ENCODE measurements at regions not wholly inside any gene's neighbourhood (a gene's known extent, or its start where the extent isn't known, plus 50 kb on each side); places are given as distances from the start of the nearest gene placed in this dataset.
"Not testable (repeated sequence)": the region's sequence is repeated elsewhere in the genome, so short reads cannot be mapped to it uniquely, and the experiment has no call there.

DNA sequence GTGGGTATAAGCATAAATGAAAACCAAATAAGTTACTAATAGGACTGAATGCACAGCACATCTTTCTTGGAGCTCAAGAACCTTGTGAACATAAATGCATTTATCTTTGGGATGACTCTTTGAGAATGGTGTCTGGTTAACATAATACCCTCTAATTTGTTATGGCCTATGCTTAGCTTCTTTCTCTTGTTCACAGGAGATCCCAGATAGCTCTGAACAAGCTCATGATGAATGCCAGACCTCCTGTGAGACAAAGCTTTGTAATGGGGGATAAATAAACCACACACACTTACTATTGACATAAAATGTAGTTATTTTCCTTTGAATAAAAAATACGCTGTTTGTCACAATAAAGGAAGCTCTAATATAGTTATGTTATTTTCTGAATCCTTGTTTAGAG is 111.5 kb downstream of the PSAT1 start:
- no peak overlapping the region for H3K4me3 ChIP-seq (replicated peaks; ENCODE audit: low read depth, low read length)
- no peak for DNase-seq (ENCODE audit: low read depth)
- TF ChIP-seq, protein P1, sequence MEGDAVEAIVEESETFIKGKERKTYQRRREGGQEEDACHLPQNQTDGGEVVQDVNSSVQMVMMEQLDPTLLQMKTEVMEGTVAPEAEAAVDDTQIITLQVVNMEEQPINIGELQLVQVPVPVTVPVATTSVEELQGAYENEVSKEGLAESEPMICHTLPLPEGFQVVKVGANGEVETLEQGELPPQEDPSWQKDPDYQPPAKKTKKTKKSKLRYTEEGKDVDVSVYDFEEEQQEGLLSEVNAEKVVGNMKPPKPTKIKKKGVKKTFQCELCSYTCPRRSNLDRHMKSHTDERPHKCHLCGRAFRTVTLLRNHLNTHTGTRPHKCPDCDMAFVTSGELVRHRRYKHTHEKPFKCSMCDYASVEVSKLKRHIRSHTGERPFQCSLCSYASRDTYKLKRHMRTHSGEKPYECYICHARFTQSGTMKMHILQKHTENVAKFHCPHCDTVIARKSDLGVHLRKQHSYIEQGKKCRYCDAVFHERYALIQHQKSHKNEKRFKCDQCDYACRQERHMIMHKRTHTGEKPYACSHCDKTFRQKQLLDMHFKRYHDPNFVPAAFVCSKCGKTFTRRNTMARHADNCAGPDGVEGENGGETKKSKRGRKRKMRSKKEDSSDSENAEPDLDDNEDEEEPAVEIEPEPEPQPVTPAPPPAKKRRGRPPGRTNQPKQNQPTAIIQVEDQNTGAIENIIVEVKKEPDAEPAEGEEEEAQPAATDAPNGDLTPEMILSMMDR (IDR thresholded peaks at IDR 0.05; ENCODE audit: low read length, missing control alignments), result no peak

GRCh38 chr9:78409928-78410510 is 113.1 kb downstream of the PSAT1 start:
- DNase-seq (ENCODE audit: low read depth); H3K4me3 ChIP-seq (replicated peaks; ENCODE audit: low read depth, low read length): not testable (repeated sequence)

GRCh38 chr9:78422309-78422708 is 125.4 kb downstream of the PSAT1 start:
- H3K4me3 ChIP-seq (replicated peaks; ENCODE audit: low read depth, low read length), result no peak overlapping the region
- TF ChIP-seq, protein P1 (IDR thresholded peaks at IDR 0.05; ENCODE audit: low read length, missing control alignments), result no peak
- no peak for DNase-seq (ENCODE audit: low read depth)

GRCh38 chr9:78424299-78424698 is 127.4 kb downstream of the PSAT1 start:
- TF ChIP-seq, protein P1 (IDR thresholded peaks at IDR 0.05; ENCODE audit: low read length, missing control alignments), result no peak
- DNase-seq (ENCODE audit: low read depth), result no peak
- no peak overlapping the region for H3K4me3 ChIP-seq (replicated peaks; ENCODE audit: low read depth, low read length)

DNA sequence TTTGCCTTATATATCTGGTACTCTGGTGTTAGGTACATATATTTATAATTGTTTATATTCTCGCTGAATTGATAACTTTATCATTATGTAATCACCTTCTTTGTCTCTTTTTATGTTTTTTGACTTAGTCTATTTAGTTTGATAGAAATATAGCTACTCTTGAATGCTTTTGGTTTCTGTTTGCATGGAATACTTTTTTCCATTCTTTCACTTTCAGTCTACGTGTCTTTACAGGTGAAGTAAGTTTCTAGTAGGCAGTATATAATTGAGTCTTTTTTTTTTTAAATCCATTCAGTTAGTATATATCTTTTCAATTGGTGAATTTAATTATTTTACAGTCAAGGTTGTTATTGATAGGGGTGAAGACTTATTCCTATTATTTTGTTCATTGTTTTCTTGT is 131.7 kb downstream of the PSAT1 start:
- H3K4me3 ChIP-seq (replicated peaks; ENCODE audit: low read depth, low read length), result no peak overlapping the region
- TF ChIP-seq, protein P1 (IDR thresholded peaks at IDR 0.05; ENCODE audit: low read length, missing control alignments), result no peak
- DNase-seq (ENCODE audit: low read depth), result no peak

- no peak overlapping the region for H3K4me3 ChIP-seq (replicated peaks; ENCODE audit: low read depth, low read length)
- no peak for DNase-seq (ENCODE audit: low read depth)
- TF ChIP-seq, protein P1 (IDR thresholded peaks at IDR 0.05; ENCODE audit: low read length, missing control alignments), result no peak
Measured at GRCh38 chr9:78430387-78430786, 133.5 kb downstream of the PSAT1 start.

- DNase-seq (ENCODE audit: low read depth); H3K4me3 ChIP-seq (replicated peaks; ENCODE audit: low read depth, low read length): not testable (repeated sequence)
Measured at GRCh38 chr9:78431039-78431438, 134.1 kb downstream of the PSAT1 start.

GRCh38 chr9:78436873-78437272 is 139.9 kb downstream of the PSAT1 start:
- TF ChIP-seq, protein P1 (IDR thresholded peaks at IDR 0.05; ENCODE audit: low read length, missing control alignments), result no peak
- no peak overlapping the region for H3K4me3 ChIP-seq (replicated peaks; ENCODE audit: low read depth, low read length)
- DNase-seq (ENCODE audit: low read depth), result no peak

All from fibroblast of pulmonary artery (primary cell).